ENCODE measurements at regions not wholly inside any gene's neighbourhood (a gene's known extent, or its start where the extent isn't known, plus 50 kb on each side); places are given as distances from the start of the nearest gene placed in this dataset.

- Mint-ChIP-seq H3K9me3 (peaks cover 35% of the 10 kb centered on the region), H3K27ac (no peak overlapping the region), H3K4me3 (no peak overlapping the region), H3K27me3 (ENCODE audit: low read depth) (no peaks in the 10 kb centered on the region), H3K36me3 (peaks cover 4% of the 10 kb centered on the region), H3K4me1 (peaks cover 8% of the 10 kb centered on the region)
- no peak for DNase-seq (ENCODE audit: low spot score in 2 of 2, unreplicated experiment in 2 of 2)
- no peak for TF ChIP-seq CTCF (IDR thresholded peaks at IDR 0.05; ENCODE audit: unreplicated experiment)
Measured at GRCh38 chr18:56035546-56035945, 447.6 kb upstream of the TCF4 start.

GRCh38 chr18:56034949-56035348 lies 447.0 kb upstream of the TCF4 start:
- Mint-ChIP-seq H3K27me3 (ENCODE audit: low read depth) (no peaks in the 10 kb centered on the region), H3K4me3 (no peak overlapping the region), H3K4me1 (peaks cover 8% of the 10 kb centered on the region), H3K36me3 (peaks cover 4% of the 10 kb centered on the region), H3K27ac (no peak overlapping the region), H3K9me3 (peaks cover 35% of the 10 kb centered on the region)
- no peak for TF ChIP-seq CTCF (IDR thresholded peaks at IDR 0.05; ENCODE audit: unreplicated experiment)
- no peak for DNase-seq (ENCODE audit: low spot score in 2 of 2, unreplicated experiment in 2 of 2)

GRCh38 chr18:56030060-56030459 lies 442.1 kb upstream of the TCF4 start:
- Mint-ChIP-seq H3K4me1 (no peaks in the 10 kb centered on the region), H3K27ac (no peak overlapping the region), H3K27me3 (ENCODE audit: low read depth) (no peaks in the 10 kb centered on the region), H3K9me3 (peaks cover 17% of the 10 kb centered on the region), H3K4me3 (no peak overlapping the region), H3K36me3 (peaks cover 4% of the 10 kb centered on the region)
- no peak for TF ChIP-seq CTCF (IDR thresholded peaks at IDR 0.05; ENCODE audit: unreplicated experiment)
- no peak for DNase-seq (ENCODE audit: low spot score in 2 of 2, unreplicated experiment in 2 of 2)

- H3K27ac Mint-ChIP-seq, result no peak overlapping the region
Measured at GRCh38 chr18:56028514-56028913, 440.5 kb upstream of the TCF4 start.

GRCh38 chr18:56026509-56026908 lies 438.5 kb upstream of the TCF4 start:
- Mint-ChIP-seq H3K27me3 (ENCODE audit: low read depth) (no peaks in the 10 kb centered on the region), H3K27ac (no peak overlapping the region), H3K4me1 (no peaks in the 10 kb centered on the region), H3K4me3 (no peak overlapping the region), H3K36me3 (no peaks in the 10 kb centered on the region), H3K9me3 (peaks cover 5% of the 10 kb centered on the region)
- TF ChIP-seq CTCF (IDR thresholded peaks at IDR 0.05; ENCODE audit: unreplicated experiment), result no peak
- DNase-seq (ENCODE audit: low spot score in 2 of 2, unreplicated experiment in 2 of 2), result no peak

More at GRCh38 chr18:56028514-56028913, 440.5 kb upstream of the TCF4 start:
- H3K27me3 Mint-ChIP-seq (ENCODE audit: low read depth), result no peaks in the 10 kb centered on the region
- H3K36me3 Mint-ChIP-seq, result peaks cover 2% of the 10 kb centered on the region
- DNase-seq (ENCODE audit: low spot score in 2 of 2, unreplicated experiment in 2 of 2), result no peak
- no peak for TF ChIP-seq CTCF (IDR thresholded peaks at IDR 0.05; ENCODE audit: unreplicated experiment)
- no peaks in the 10 kb centered on the region for H3K4me1 Mint-ChIP-seq
- no peak overlapping the region for H3K4me3 Mint-ChIP-seq
- H3K9me3 Mint-ChIP-seq, result peaks cover 12% of the 10 kb centered on the region

GRCh38 chr18:56021809-56022195 lies 433.8 kb upstream of the TCF4 start:
- H3K36me3 Mint-ChIP-seq, result no peaks in the 10 kb centered on the region
- H3K27me3 Mint-ChIP-seq (ENCODE audit: low read depth), result no peaks in the 10 kb centered on the region
- H3K4me3 Mint-ChIP-seq, result no peak overlapping the region
- TF ChIP-seq CTCF (IDR thresholded peaks at IDR 0.05; ENCODE audit: unreplicated experiment), result no peak
- peaks cover 17% of the 10 kb centered on the region for H3K9me3 Mint-ChIP-seq
- DNase-seq (ENCODE audit: low spot score in 2 of 2, unreplicated experiment in 2 of 2), result no peak
- no peaks in the 10 kb centered on the region for H3K4me1 Mint-ChIP-seq
- H3K27ac Mint-ChIP-seq, result no peak overlapping the region
